ENCODE measurements at regions not wholly inside any gene's neighbourhood (a gene's known extent, or its start where the extent isn't known, plus 50 kb on each side); places are given as distances from the start of the nearest gene placed in this dataset.

- H3K4me3 ChIP-seq (IDR thresholded peaks at IDR 0.05; ENCODE audit: insufficient read depth, low read depth, low read length), result no peak overlapping the region
- H3K27me3 ChIP-seq (ENCODE audit: insufficient read depth, low read depth), result no peaks in the 10 kb centered on the region
- no peak overlapping the region for H3K27ac ChIP-seq
- no peaks in the 10 kb centered on the region for H3K36me3 ChIP-seq (ENCODE audit: insufficient read depth)
- H3K9ac ChIP-seq, result no peak overlapping the region
- H2AFZ ChIP-seq (ENCODE audit: low read depth), result no peak overlapping the region
- H3K4me2 ChIP-seq, result no peak overlapping the region
- no peak for TF ChIP-seq CTCF (conservative IDR thresholded peaks at IDR 0.05; ENCODE audit: low read depth, low read length)
- no peaks in the 10 kb centered on the region for H4K20me1 ChIP-seq (ENCODE audit: insufficient read depth)
- H3K79me2 ChIP-seq (ENCODE audit: insufficient read depth, low read depth), result no peaks in the 10 kb centered on the region
- peaks cover 11% of the 10 kb centered on the region for H3K4me1 ChIP-seq (ENCODE audit: low read depth, poor library complexity, severe bottlenecking)
These were observed 72.6 kb upstream of the LAPTM4A start for GRCh38 chr2:20123871-20124594.

GRCh38 chr2:20122864-20123263 lies 71.4 kb upstream of the LAPTM4A start:
- Histone ChIP-seq H3K27me3 (ENCODE audit: insufficient read depth, low read depth) (no peaks in the 10 kb centered on the region), H3K4me3 (IDR thresholded peaks at IDR 0.05; ENCODE audit: insufficient read depth, low read depth, low read length) (no peak overlapping the region), H2AFZ (ENCODE audit: low read depth) (no peak overlapping the region), H3K79me2 (ENCODE audit: insufficient read depth, low read depth) (no peaks in the 10 kb centered on the region), H3K4me1 (ENCODE audit: low read depth, poor library complexity, severe bottlenecking) (no peaks in the 10 kb centered on the region), H3K4me2 (no peak overlapping the region), H3K9ac (no peak overlapping the region), H3K36me3 (ENCODE audit: insufficient read depth) (no peaks in the 10 kb centered on the region), H3K27ac (no peak overlapping the region), H4K20me1 (ENCODE audit: insufficient read depth) (no peaks in the 10 kb centered on the region)
- no peak for TF ChIP-seq CTCF (conservative IDR thresholded peaks at IDR 0.05; ENCODE audit: low read depth, low read length)

GRCh38 chr2:20120569-20121416 lies 69.4 kb upstream of the LAPTM4A start:
- Histone ChIP-seq H3K27ac (no peak overlapping the region), H3K36me3 (ENCODE audit: insufficient read depth) (no peaks in the 10 kb centered on the region), H3K79me2 (ENCODE audit: insufficient read depth, low read depth) (no peaks in the 10 kb centered on the region), H2AFZ (ENCODE audit: low read depth) (no peak overlapping the region), H3K4me3 (IDR thresholded peaks at IDR 0.05; ENCODE audit: insufficient read depth, low read depth, low read length) (no peak overlapping the region), H4K20me1 (ENCODE audit: insufficient read depth) (no peaks in the 10 kb centered on the region), H3K9ac (no peak overlapping the region), H3K4me2 (no peak overlapping the region), H3K4me1 (ENCODE audit: low read depth, poor library complexity, severe bottlenecking) (no peaks in the 10 kb centered on the region), H3K27me3 (ENCODE audit: insufficient read depth, low read depth) (no peaks in the 10 kb centered on the region)
- TF ChIP-seq CTCF (conservative IDR thresholded peaks at IDR 0.05; ENCODE audit: low read depth, low read length), result no peak

GRCh38 chr2:20118051-20118450 lies 66.6 kb upstream of the LAPTM4A start:
- no peak for TF ChIP-seq CTCF (conservative IDR thresholded peaks at IDR 0.05; ENCODE audit: low read depth, low read length)
- H3K79me2 ChIP-seq (ENCODE audit: insufficient read depth, low read depth), result no peaks in the 10 kb centered on the region
- H3K27ac ChIP-seq, result no peak overlapping the region
- no peak overlapping the region for H2AFZ ChIP-seq (ENCODE audit: low read depth)
- no peaks in the 10 kb centered on the region for H4K20me1 ChIP-seq (ENCODE audit: insufficient read depth)
- H3K4me3 ChIP-seq (IDR thresholded peaks at IDR 0.05; ENCODE audit: insufficient read depth, low read depth, low read length), result no peak overlapping the region
- H3K4me1 ChIP-seq (ENCODE audit: low read depth, poor library complexity, severe bottlenecking), result no peaks in the 10 kb centered on the region
- no peaks in the 10 kb centered on the region for H3K36me3 ChIP-seq (ENCODE audit: insufficient read depth)
- no peak overlapping the region for H3K4me2 ChIP-seq
- no peaks in the 10 kb centered on the region for H3K27me3 ChIP-seq (ENCODE audit: insufficient read depth, low read depth)
- H3K9ac ChIP-seq, result no peak overlapping the region
